ENCODE measurements at regions not wholly inside any gene's neighbourhood (a gene's known extent, or its start where the extent isn't known, plus 50 kb on each side); places are given as distances from the start of the nearest gene placed in this dataset.

DNA sequence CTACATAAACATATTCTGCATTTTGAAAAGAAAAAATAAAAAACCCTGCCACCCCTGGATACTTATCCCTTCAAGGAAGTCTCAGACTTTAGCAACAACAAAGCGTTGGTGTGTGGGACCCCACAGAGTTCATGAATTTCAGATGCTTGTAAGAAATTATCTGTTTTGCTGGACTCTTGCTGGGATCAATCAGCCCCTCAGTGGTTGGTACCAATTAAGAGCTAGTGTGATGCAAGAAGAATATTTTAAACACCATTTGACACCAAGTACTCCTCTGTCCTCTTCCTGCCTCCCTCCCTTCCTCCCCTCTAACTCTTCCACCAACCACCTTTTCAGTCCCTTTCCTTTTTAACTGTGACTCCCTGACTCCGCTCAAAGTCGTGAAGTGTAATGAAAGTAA, 51.5 kb downstream of the SST start:
- DNase-seq (ENCODE audit: low read depth in 4 of 6, low spot score in 6 of 6) = peak in 2 of 6 donors; percentile 20 to 90
- Histone ChIP-seq H3K27ac (ENCODE audit: low read depth, low read length) (no peak overlapping the region), H3K27me3 (ENCODE audit: control insufficient read depth, insufficient read depth, low read length) (peaks cover 2% of the 10 kb centered on the region), H3K9me3 (ENCODE audit: control insufficient read depth, insufficient read depth, low read length) (no peaks in the 10 kb centered on the region), H3K4me1 (ENCODE audit: control insufficient read depth, insufficient read depth, low read length) (no peaks in the 10 kb centered on the region), H3K4me3 (ENCODE audit: low read depth, low read length) (no peak overlapping the region), H3K36me3 (ENCODE audit: control insufficient read depth, insufficient read depth, low read length) (no peaks in the 10 kb centered on the region)
- no CpG with 5 or more reads among the region's 3 CpGs for WGBS (ENCODE audit: insufficient coverage)

DNA sequence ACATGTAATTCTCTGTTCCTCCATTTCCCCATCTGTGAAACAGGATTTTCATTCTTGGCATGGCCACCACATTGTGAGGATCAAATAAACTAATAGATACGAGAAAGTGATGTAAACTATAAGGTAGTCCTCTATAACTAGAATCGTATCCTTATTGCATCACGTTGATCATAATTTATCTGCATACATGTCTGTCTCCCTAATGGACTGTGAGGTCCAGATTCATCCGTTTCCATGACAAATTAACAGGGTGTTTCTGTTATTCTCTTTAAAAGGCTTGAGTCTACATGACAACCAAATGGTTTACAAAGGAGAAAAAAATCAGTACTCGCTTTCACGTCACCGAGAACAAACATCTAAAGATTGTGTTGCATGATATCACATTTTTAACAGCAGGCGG, 53.0 kb downstream of the SST start:
- H3K4me1 ChIP-seq (ENCODE audit: control insufficient read depth, insufficient read depth, low read length) = peaks cover 6% of the 10 kb centered on the region
- H3K27me3 ChIP-seq (ENCODE audit: control insufficient read depth, insufficient read depth, low read length) = peaks cover 2% of the 10 kb centered on the region
- no CpG with 5 or more reads among the region's 8 CpGs for WGBS (ENCODE audit: insufficient coverage)
- no peak for DNase-seq (ENCODE audit: low read depth in 4 of 6, low spot score in 6 of 6)
- no peaks in the 10 kb centered on the region for H3K9me3 ChIP-seq (ENCODE audit: control insufficient read depth, insufficient read depth, low read length)
- no peak overlapping the region for H3K4me3 ChIP-seq (ENCODE audit: low read depth, low read length)
- H3K27ac ChIP-seq (ENCODE audit: low read depth, low read length) = no peak overlapping the region
- H3K36me3 ChIP-seq (ENCODE audit: control insufficient read depth, insufficient read depth, low read length) = no peaks in the 10 kb centered on the region

- peak in 1 of 6 donors; percentile 74 for DNase-seq (ENCODE audit: low read depth in 4 of 6, low spot score in 6 of 6)
Observed at GRCh38 chr3:187616307-187616972, 53.8 kb downstream of the SST start.

GRCh38 chr3:187615630-187616029, 54.6 kb downstream of the SST start:
- H3K4me3 ChIP-seq (ENCODE audit: low read depth, low read length) = no peak overlapping the region
- no peaks in the 10 kb centered on the region for H3K36me3 ChIP-seq (ENCODE audit: control insufficient read depth, insufficient read depth, low read length)
- H3K4me1 ChIP-seq (ENCODE audit: control insufficient read depth, insufficient read depth, low read length) = peaks cover 8% of the 10 kb centered on the region
- WGBS (ENCODE audit: insufficient coverage) = 60% methylated on average over 1 of the region's 3 CpGs
- H3K27me3 ChIP-seq (ENCODE audit: control insufficient read depth, insufficient read depth, low read length) = no peaks in the 10 kb centered on the region
- no peak overlapping the region for H3K27ac ChIP-seq (ENCODE audit: low read depth, low read length)
- H3K9me3 ChIP-seq (ENCODE audit: control insufficient read depth, insufficient read depth, low read length) = no peaks in the 10 kb centered on the region
- DNase-seq (ENCODE audit: low read depth in 4 of 6, low spot score in 6 of 6) = no peak

More at GRCh38 chr3:187616307-187616972, 53.8 kb downstream of the SST start:
- H3K27ac ChIP-seq (ENCODE audit: low read depth, low read length) = no peak overlapping the region
- H3K36me3 ChIP-seq (ENCODE audit: control insufficient read depth, insufficient read depth, low read length) = no peaks in the 10 kb centered on the region
- no peak overlapping the region for H3K4me3 ChIP-seq (ENCODE audit: low read depth, low read length)
- no CpG with 5 or more reads among the region's 4 CpGs for WGBS (ENCODE audit: insufficient coverage)
- H3K9me3 ChIP-seq (ENCODE audit: control insufficient read depth, insufficient read depth, low read length) = no peaks in the 10 kb centered on the region
- H3K4me1 ChIP-seq (ENCODE audit: control insufficient read depth, insufficient read depth, low read length) = peaks cover 8% of the 10 kb centered on the region
- H3K27me3 ChIP-seq (ENCODE audit: control insufficient read depth, insufficient read depth, low read length) = no peaks in the 10 kb centered on the region

- DNase-seq (ENCODE audit: low read depth in 4 of 6, low spot score in 6 of 6) = peak in 1 of 6 donors; percentile 34
- H3K27me3 ChIP-seq (ENCODE audit: control insufficient read depth, insufficient read depth, low read length) = no peaks in the 10 kb centered on the region
- peaks cover 8% of the 10 kb centered on the region for H3K4me1 ChIP-seq (ENCODE audit: control insufficient read depth, insufficient read depth, low read length)
- no peak overlapping the region for H3K4me3 ChIP-seq (ENCODE audit: low read depth, low read length)
- H3K9me3 ChIP-seq (ENCODE audit: control insufficient read depth, insufficient read depth, low read length) = no peaks in the 10 kb centered on the region
- H3K27ac ChIP-seq (ENCODE audit: low read depth, low read length) = no peak overlapping the region
- H3K36me3 ChIP-seq (ENCODE audit: control insufficient read depth, insufficient read depth, low read length) = no peaks in the 10 kb centered on the region
- WGBS (ENCODE audit: insufficient coverage) = 17% methylated on average over 1 of the region's 1 CpG
Observed at GRCh38 chr3:187612656-187613055, 57.5 kb downstream of the SST start.

DNA sequence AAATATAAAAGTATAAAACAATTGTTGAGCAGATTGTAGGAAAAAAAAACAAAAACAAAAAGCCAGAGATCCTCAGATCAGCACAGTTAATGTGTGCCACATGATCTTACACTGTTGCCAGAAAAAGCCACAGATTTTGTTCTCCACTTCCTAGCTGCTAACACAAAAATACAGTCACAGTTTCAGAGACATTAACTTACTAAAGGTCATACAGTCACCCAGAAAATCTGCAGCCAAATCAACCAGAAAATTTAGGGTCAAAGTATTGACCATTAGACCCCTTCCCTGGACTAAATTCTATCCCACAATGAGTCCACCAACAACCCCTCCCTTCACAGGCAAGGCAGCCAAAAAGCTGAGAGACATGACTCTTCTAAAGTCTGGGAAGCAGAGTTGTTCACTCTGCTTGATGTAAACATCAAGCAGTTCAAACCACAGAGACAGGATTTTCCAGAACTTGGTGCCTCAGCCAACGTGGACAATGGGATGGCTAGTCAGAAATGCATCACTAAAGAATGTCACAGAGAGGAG, 59.1 kb downstream of the SST start:
- Histone ChIP-seq H3K4me3 (ENCODE audit: low read depth, low read length) (no peak overlapping the region), H3K9me3 (ENCODE audit: control insufficient read depth, insufficient read depth, low read length) (no peaks in the 10 kb centered on the region), H3K27me3 (ENCODE audit: control insufficient read depth, insufficient read depth, low read length) (no peaks in the 10 kb centered on the region), H3K4me1 (ENCODE audit: control insufficient read depth, insufficient read depth, low read length) (peaks cover 8% of the 10 kb centered on the region), H3K36me3 (ENCODE audit: control insufficient read depth, insufficient read depth, low read length) (no peaks in the 10 kb centered on the region), H3K27ac (ENCODE audit: low read depth, low read length) (peak overlapping the region; percentile 49)
- 63% methylated on average over 1 of the region's 1 CpG for WGBS (ENCODE audit: insufficient coverage)
- DNase-seq (ENCODE audit: low read depth in 4 of 6, low spot score in 6 of 6) = peak in 1 of 6 donors; percentile 66

- H3K27me3 ChIP-seq (ENCODE audit: control insufficient read depth, insufficient read depth, low read length) = no peaks in the 10 kb centered on the region
- no peaks in the 10 kb centered on the region for H3K36me3 ChIP-seq (ENCODE audit: control insufficient read depth, insufficient read depth, low read length)
- H3K4me1 ChIP-seq (ENCODE audit: control insufficient read depth, insufficient read depth, low read length) = no peaks in the 10 kb centered on the region
- no peak overlapping the region for H3K4me3 ChIP-seq (ENCODE audit: low read depth, low read length)
- H3K27ac ChIP-seq (ENCODE audit: low read depth, low read length) = no peak overlapping the region
- H3K9me3 ChIP-seq (ENCODE audit: control insufficient read depth, insufficient read depth, low read length) = no peaks in the 10 kb centered on the region
- no peak for DNase-seq (ENCODE audit: low read depth in 4 of 6, low spot score in 6 of 6)
- WGBS (ENCODE audit: insufficient coverage) = 34% methylated on average over 2 of the region's 2 CpGs
Observed at GRCh38 chr3:187594272-187594671, 75.9 kb downstream of the SST start.

DNA sequence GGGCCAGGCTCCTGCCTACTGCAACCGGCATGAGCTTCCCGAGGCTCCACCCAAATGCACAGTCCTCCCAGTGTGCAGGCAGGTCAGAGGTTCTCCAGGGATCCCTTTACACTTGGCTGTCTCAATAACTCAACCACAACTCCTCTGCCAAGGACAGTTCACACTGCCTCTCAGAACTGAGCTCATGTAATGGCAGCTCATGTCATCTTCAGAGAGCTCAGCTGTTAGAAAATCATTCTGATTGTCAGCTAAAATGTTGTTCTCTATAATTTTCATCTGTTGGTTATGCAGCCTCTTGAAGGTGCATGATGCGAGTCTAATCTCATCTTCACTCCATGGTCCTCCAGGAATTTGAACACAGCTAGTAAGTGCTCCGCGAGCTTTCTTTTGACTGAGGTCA, 76.7 kb downstream of the SST start:
- H3K4me3 ChIP-seq (ENCODE audit: low read depth, low read length) = no peak overlapping the region
- no peaks in the 10 kb centered on the region for H3K36me3 ChIP-seq (ENCODE audit: control insufficient read depth, insufficient read depth, low read length)
- 87% methylated on average over 5 of the region's 5 CpGs for WGBS (ENCODE audit: insufficient coverage)
- no peaks in the 10 kb centered on the region for H3K9me3 ChIP-seq (ENCODE audit: control insufficient read depth, insufficient read depth, low read length)
- no peaks in the 10 kb centered on the region for H3K27me3 ChIP-seq (ENCODE audit: control insufficient read depth, insufficient read depth, low read length)
- H3K4me1 ChIP-seq (ENCODE audit: control insufficient read depth, insufficient read depth, low read length) = no peaks in the 10 kb centered on the region
- DNase-seq (ENCODE audit: low read depth in 4 of 6, low spot score in 6 of 6) = no peak
- no peak overlapping the region for H3K27ac ChIP-seq (ENCODE audit: low read depth, low read length)

GRCh38 chr3:187590861-187591576, 79.2 kb downstream of the SST start:
- H3K36me3 ChIP-seq (ENCODE audit: control insufficient read depth, insufficient read depth, low read length) = no peaks in the 10 kb centered on the region
- H3K9me3 ChIP-seq (ENCODE audit: control insufficient read depth, insufficient read depth, low read length) = no peaks in the 10 kb centered on the region
- H3K27me3 ChIP-seq (ENCODE audit: control insufficient read depth, insufficient read depth, low read length) = no peaks in the 10 kb centered on the region
- DNase-seq (ENCODE audit: low read depth in 4 of 6, low spot score in 6 of 6) = peak in 2 of 6 donors; percentile 27 to 38
- H3K4me1 ChIP-seq (ENCODE audit: control insufficient read depth, insufficient read depth, low read length) = no peaks in the 10 kb centered on the region
- 18% methylated on average over 5 of the region's 10 CpGs for WGBS (ENCODE audit: insufficient coverage)
- H3K4me3 ChIP-seq (ENCODE audit: low read depth, low read length) = no peak overlapping the region
- H3K27ac ChIP-seq (ENCODE audit: low read depth, low read length) = no peak overlapping the region

GRCh38 chr3:187587076-187587475, 83.1 kb downstream of the SST start:
- Histone ChIP-seq H3K27ac (ENCODE audit: low read depth, low read length) (no peak overlapping the region), H3K4me3 (ENCODE audit: low read depth, low read length) (no peak overlapping the region), H3K9me3 (ENCODE audit: control insufficient read depth, insufficient read depth, low read length) (no peaks in the 10 kb centered on the region), H3K36me3 (ENCODE audit: control insufficient read depth, insufficient read depth, low read length) (no peaks in the 10 kb centered on the region), H3K27me3 (ENCODE audit: control insufficient read depth, insufficient read depth, low read length) (no peaks in the 10 kb centered on the region), H3K4me1 (ENCODE audit: control insufficient read depth, insufficient read depth, low read length) (no peaks in the 10 kb centered on the region)
- no peak for DNase-seq (ENCODE audit: low read depth in 4 of 6, low spot score in 6 of 6)
- WGBS (ENCODE audit: insufficient coverage) = 89% methylated on average over 4 of the region's 4 CpGs

Measured in spinal cord (tissue), 9 donors.